Lung (tissue), 11 donors: ENCODE measurements at regions not wholly inside any gene's neighbourhood (a gene's known extent, or its start where the extent isn't known, plus 50 kb on each side); places are given as distances from the start of the nearest gene placed in this dataset.

ENCODE experiments used
- ATAC-seq: fragments of 200-7000 bp; cut with Tn5 transposase; one replicate; pipeline ENCODE4 v1.9.1; 2020; ENCODE audit warnings: moderate number of reproducible peaks; ENCODE audit not compliant: insufficient read depth, low FRiP score
- DNase-seq, 3 donors: peaks; one replicate each; pipeline ENCODE4 v3.0.0-alpha.2; 2013 to 2017
- H3K27ac ChIP-seq, 2 donors: one replicate each; pipeline ENCODE4 v1.5.1; 2013; ENCODE audit warnings: mild to moderate bottlenecking in 2 of 2, moderate library complexity in 2 of 2, control low read depth in 1 of 2, inconsistent platforms in 1 of 2, low read depth in 1 of 2, low read length in 1 of 2
- H3K27me3 ChIP-seq, 3 donors: one replicate each; pipeline ENCODE4 v1.5.1; 2013; ENCODE audit warnings: low read length in 2 of 3; ENCODE audit not compliant: control insufficient read depth in 3 of 3, insufficient read depth in 3 of 3
- H3K36me3 ChIP-seq, 4 donors: one replicate each; pipeline ENCODE4 v1.5.1; 2013; ENCODE audit warnings: low read length in 4 of 4, mild to moderate bottlenecking in 1 of 4, moderate library complexity in 1 of 4; ENCODE audit not compliant: control insufficient read depth in 4 of 4, insufficient read depth in 4 of 4
- H3K4me1 ChIP-seq, 5 donors: one replicate each; pipeline ENCODE4 v1.5.1; 2013; ENCODE audit warnings: low read length in 5 of 5, mild to moderate bottlenecking in 2 of 5, moderate library complexity in 1 of 5; ENCODE audit not compliant: control insufficient read depth in 5 of 5, insufficient read depth in 5 of 5
- H3K4me3 ChIP-seq: one replicate; pipeline ENCODE4 v1.5.1; 2013; ENCODE audit warnings: mild to moderate bottlenecking, control low read depth, moderate library complexity
- H3K9ac ChIP-seq, 2 donors: one replicate each; pipeline ENCODE4 v1.5.1; 2013; ENCODE audit warnings: low read length in 2 of 2, control low read depth in 1 of 2; ENCODE audit not compliant: insufficient read depth in 1 of 2
- H3K9me3 ChIP-seq, 4 donors: one replicate each; pipeline ENCODE4 v1.5.1; 2013; ENCODE audit warnings: low read length in 3 of 4, mild to moderate bottlenecking in 1 of 4, moderate library complexity in 1 of 4; ENCODE audit not compliant: control insufficient read depth in 4 of 4, insufficient read depth in 3 of 4
- whole genome bisulfite sequencing, 2 donors: extraction: QIAGEN DNeasy Blood & Tissue Kit; methylation state at CpG; one replicate each; pipeline ENCODE4 v1.1.7; 2013; 5-methylcytosine and 5-hydroxymethylcytosine counted together
- TF ChIP-seq, protein P1 (sequence below): IDR thresholded peaks from 2 replicates; pipeline ENCODE4 v1.5.1; 2012; ENCODE audit warnings: mild to moderate bottlenecking; ENCODE audit errors: control extremely low read depth, extremely low read depth
- donor health status: control.
- donor health status: control.
- donor health status: Bipolar disorder and iron deficiency.
- donor health status: healthy.
- donor health status: DM: yes; HTN: yes; CAD: no.

GRCh38 chr4:74528178-74528577, 83.2 kb downstream of the AREG start:
- Histone ChIP-seq H3K9me3 (no peaks in the 10 kb centered on the region), H3K36me3 (no peaks in the 10 kb centered on the region), H3K4me1 (no peaks in the 10 kb centered on the region), H3K27me3 (no peaks in the 10 kb centered on the region), H3K27ac (no peak overlapping the region), H3K4me3 (no peak overlapping the region), H3K9ac (no peak overlapping the region)
- WGBS, 2 donors = 96 to 100% methylated on average over 1 of the region's 1 CpG
- DNase-seq = no peak
- ATAC-seq = no peak
- TF ChIP-seq, protein P1, sequence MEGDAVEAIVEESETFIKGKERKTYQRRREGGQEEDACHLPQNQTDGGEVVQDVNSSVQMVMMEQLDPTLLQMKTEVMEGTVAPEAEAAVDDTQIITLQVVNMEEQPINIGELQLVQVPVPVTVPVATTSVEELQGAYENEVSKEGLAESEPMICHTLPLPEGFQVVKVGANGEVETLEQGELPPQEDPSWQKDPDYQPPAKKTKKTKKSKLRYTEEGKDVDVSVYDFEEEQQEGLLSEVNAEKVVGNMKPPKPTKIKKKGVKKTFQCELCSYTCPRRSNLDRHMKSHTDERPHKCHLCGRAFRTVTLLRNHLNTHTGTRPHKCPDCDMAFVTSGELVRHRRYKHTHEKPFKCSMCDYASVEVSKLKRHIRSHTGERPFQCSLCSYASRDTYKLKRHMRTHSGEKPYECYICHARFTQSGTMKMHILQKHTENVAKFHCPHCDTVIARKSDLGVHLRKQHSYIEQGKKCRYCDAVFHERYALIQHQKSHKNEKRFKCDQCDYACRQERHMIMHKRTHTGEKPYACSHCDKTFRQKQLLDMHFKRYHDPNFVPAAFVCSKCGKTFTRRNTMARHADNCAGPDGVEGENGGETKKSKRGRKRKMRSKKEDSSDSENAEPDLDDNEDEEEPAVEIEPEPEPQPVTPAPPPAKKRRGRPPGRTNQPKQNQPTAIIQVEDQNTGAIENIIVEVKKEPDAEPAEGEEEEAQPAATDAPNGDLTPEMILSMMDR = no peak

GRCh38 chr4:74529284-74530041, 84.5 kb downstream of the AREG start:
- H3K27ac ChIP-seq = no peak overlapping the region
- DNase-seq = no peak

GRCh38 chr4:74531963-74532794, 87.2 kb downstream of the AREG start:
- Histone ChIP-seq H3K4me3 (no peak overlapping the region), H3K36me3 (no peaks in the 10 kb centered on the region), H3K4me1 (no peaks in the 10 kb centered on the region), H3K27me3 (no peaks in the 10 kb centered on the region), H3K9ac (no peak overlapping the region), H3K9me3 (no peaks in the 10 kb centered on the region), H3K27ac (no peak overlapping the region)
- DNase-seq (peak in 2 of 3 donors; percentile 47 to 67), ATAC-seq (peak; percentile 80)
- WGBS, 2 donors = 45 to 47% methylated on average over 6 of the region's 6 CpGs
- TF ChIP-seq, protein P1 = peak; percentile 37

More at GRCh38 chr4:74529284-74530041, 84.5 kb downstream of the AREG start:
- Histone ChIP-seq H3K4me3 (no peak overlapping the region), H3K27me3 (no peaks in the 10 kb centered on the region), H3K9me3 (no peaks in the 10 kb centered on the region), H3K9ac (no peak overlapping the region), H3K4me1 (no peaks in the 10 kb centered on the region), H3K36me3 (no peaks in the 10 kb centered on the region)
- 83 to 91% methylated on average over 11 of the region's 11 CpGs for WGBS, 2 donors
- TF ChIP-seq, protein P1 = no peak
- ATAC-seq = no peak
